Subcutaneous abdominal adipose tissue (tissue), 5 donors: ENCODE measurements at regions not wholly inside any gene's neighbourhood (a gene's known extent, or its start where the extent isn't known, plus 50 kb on each side); places are given as distances from the start of the nearest gene placed in this dataset.

Experiments
- H3K27ac ChIP-seq: one replicate; pipeline ENCODE4 v1.7.0; 2013; ENCODE audit warnings: low read depth, mild to moderate bottlenecking, inconsistent platforms, low read length, moderate library complexity
- H3K27me3 ChIP-seq, 5 donors: one replicate each; pipeline ENCODE4 v1.7.0; 2013; ENCODE audit warnings: low read length in 5 of 5, inconsistent platforms in 1 of 5; ENCODE audit not compliant: control insufficient read depth in 5 of 5, insufficient read depth in 4 of 5
- H3K36me3 ChIP-seq, 5 donors: one replicate each; pipeline ENCODE4 v1.7.0; 2013; ENCODE audit warnings: low read length in 5 of 5; ENCODE audit not compliant: control insufficient read depth in 5 of 5, insufficient read depth in 5 of 5
- H3K4me1 ChIP-seq, 5 donors: one replicate each; pipeline ENCODE4 v1.7.0; 2013; ENCODE audit warnings: low read length in 5 of 5, mild to moderate bottlenecking in 3 of 5, moderate library complexity in 1 of 5; ENCODE audit not compliant: control insufficient read depth in 5 of 5, insufficient read depth in 5 of 5
- H3K4me3 ChIP-seq, 5 donors: one replicate each; pipeline ENCODE4 v1.7.0; 2013; ENCODE audit warnings: low read length in 5 of 5, low read depth in 1 of 5
- H3K9ac ChIP-seq, 5 donors: one replicate each; pipeline ENCODE4 v1.7.0; 2013; ENCODE audit warnings: low read length in 5 of 5, mild to moderate bottlenecking in 4 of 5, moderate library complexity in 3 of 5
- H3K9me3 ChIP-seq, 5 donors: one replicate each; pipeline ENCODE4 v1.7.0; 2013; ENCODE audit warnings: low read length in 5 of 5; ENCODE audit not compliant: control insufficient read depth in 5 of 5
- donor health status: healthy.
- donor health status: healthy.
- donor health status: healthy.
- donor health status: healthy.
- donor health status: healthy.

- no peaks in the 10 kb centered on the region for H3K36me3 ChIP-seq
- no peak overlapping the region for H3K9ac ChIP-seq
- no peak overlapping the region for H3K4me3 ChIP-seq
- no peak overlapping the region for H3K27ac ChIP-seq
- H3K4me1 ChIP-seq = no peaks in the 10 kb centered on the region
- no peaks in the 10 kb centered on the region for H3K27me3 ChIP-seq
- H3K9me3 ChIP-seq = peaks cover 4 to 30% (median 25%) of the 10 kb centered on the region in 5 donors
Observed at GRCh38 chr13:76123548-76123947, 487.4 kb downstream of the LMO7 start.

- Histone ChIP-seq H3K4me3 (no peak overlapping the region), H3K36me3 (no peaks in the 10 kb centered on the region), H3K27ac (no peak overlapping the region), H3K9ac (no peak overlapping the region), H3K27me3 (no peaks in the 10 kb centered on the region), H3K4me1 (no peaks in the 10 kb centered on the region), H3K9me3 (peaks cover 0 to 6% (median 4%) of the 10 kb centered on the region in 5 donors)
Observed at GRCh38 chr13:76116751-76117360, 480.7 kb downstream of the LMO7 start.

GRCh38 chr13:76106763-76107162 is 470.6 kb downstream of the LMO7 start:
- no peaks in the 10 kb centered on the region for H3K36me3 ChIP-seq
- no peaks in the 10 kb centered on the region for H3K4me1 ChIP-seq
- no peak overlapping the region for H3K4me3 ChIP-seq
- H3K9ac ChIP-seq = no peak overlapping the region
- no peaks in the 10 kb centered on the region for H3K27me3 ChIP-seq
- peaks cover 0 to 3% (median 0%) of the 10 kb centered on the region in 5 donors for H3K9me3 ChIP-seq
- H3K27ac ChIP-seq = no peak overlapping the region

- H3K9me3 ChIP-seq = no peaks in the 10 kb centered on the region
- H3K36me3 ChIP-seq = no peaks in the 10 kb centered on the region
- no peaks in the 10 kb centered on the region for H3K4me1 ChIP-seq
- H3K27me3 ChIP-seq = no peaks in the 10 kb centered on the region
- H3K27ac ChIP-seq = no peak overlapping the region
- no peak overlapping the region for H3K9ac ChIP-seq
- H3K4me3 ChIP-seq = no peak overlapping the region
Observed at GRCh38 chr13:76094645-76095044, 458.5 kb downstream of the LMO7 start.

GRCh38 chr13:76091076-76091475 is 454.9 kb downstream of the LMO7 start:
- Histone ChIP-seq H3K27ac (no peak overlapping the region), H3K9ac (no peak overlapping the region), H3K36me3 (no peaks in the 10 kb centered on the region), H3K4me1 (no peaks in the 10 kb centered on the region), H3K4me3 (no peak overlapping the region), H3K9me3 (peaks cover 0 to 13% (median 9%) of the 10 kb centered on the region in 5 donors), H3K27me3 (no peaks in the 10 kb centered on the region)

- H3K4me3 ChIP-seq = peak overlapping the region in 2 of 5 donors; percentile 26 to 48
- H3K4me1 ChIP-seq = no peaks in the 10 kb centered on the region
- no peak overlapping the region for H3K9ac ChIP-seq
- no peak overlapping the region for H3K27ac ChIP-seq
- H3K36me3 ChIP-seq = no peaks in the 10 kb centered on the region
- no peaks in the 10 kb centered on the region for H3K27me3 ChIP-seq
- peaks cover 0 to 15% (median 9%) of the 10 kb centered on the region in 5 donors for H3K9me3 ChIP-seq
Observed at GRCh38 chr13:76086729-76087128, 450.6 kb downstream of the LMO7 start.

- Histone ChIP-seq H3K4me1 (no peaks in the 10 kb centered on the region), H3K36me3 (no peaks in the 10 kb centered on the region), H3K27ac (no peak overlapping the region), H3K9me3 (peaks cover 0 to 17% (median 7%) of the 10 kb centered on the region in 5 donors), H3K4me3 (no peak overlapping the region), H3K9ac (no peak overlapping the region), H3K27me3 (no peaks in the 10 kb centered on the region)
Observed at GRCh38 chr13:76067850-76068249, 431.7 kb downstream of the LMO7 start.

- Histone ChIP-seq H3K9me3 (no peaks in the 10 kb centered on the region), H3K27me3 (no peaks in the 10 kb centered on the region), H3K9ac (no peak overlapping the region), H3K4me1 (no peaks in the 10 kb centered on the region), H3K27ac (no peak overlapping the region), H3K4me3 (no peak overlapping the region), H3K36me3 (no peaks in the 10 kb centered on the region)
Observed at GRCh38 chr13:76053181-76053580, 417.1 kb downstream of the LMO7 start.

GRCh38 chr13:76049376-76049746 is 413.2 kb downstream of the LMO7 start:
- H3K27me3 ChIP-seq = no peaks in the 10 kb centered on the region
- H3K9me3 ChIP-seq = no peaks in the 10 kb centered on the region
- H3K27ac ChIP-seq = no peak overlapping the region
- no peaks in the 10 kb centered on the region for H3K4me1 ChIP-seq
- H3K9ac ChIP-seq = no peak overlapping the region
- H3K4me3 ChIP-seq = no peak overlapping the region
- H3K36me3 ChIP-seq = no peaks in the 10 kb centered on the region

GRCh38 chr13:76048675-76049375 is 412.7 kb downstream of the LMO7 start:
- no peak overlapping the region for H3K4me3 ChIP-seq
- H3K27ac ChIP-seq = no peak overlapping the region
- H3K36me3 ChIP-seq = no peaks in the 10 kb centered on the region
- no peaks in the 10 kb centered on the region for H3K9me3 ChIP-seq
- no peak overlapping the region for H3K9ac ChIP-seq
- no peaks in the 10 kb centered on the region for H3K4me1 ChIP-seq
- no peaks in the 10 kb centered on the region for H3K27me3 ChIP-seq
